NK-92 treated with Interleukin-12 subunit alpha and Interleukin-12 subunit beta, amount 100 ng/mL, for 24 hours (cell line): ENCODE measurements at regions not wholly inside any gene's neighbourhood (a gene's known extent, or its start where the extent isn't known, plus 50 kb on each side); places are given as distances from the start of the nearest gene placed in this dataset.

Source experiments
- DNase-seq: peaks from one replicate; lab custom pipeline; 2025; lab: John Stamatoyannopoulos, UW

DNA sequence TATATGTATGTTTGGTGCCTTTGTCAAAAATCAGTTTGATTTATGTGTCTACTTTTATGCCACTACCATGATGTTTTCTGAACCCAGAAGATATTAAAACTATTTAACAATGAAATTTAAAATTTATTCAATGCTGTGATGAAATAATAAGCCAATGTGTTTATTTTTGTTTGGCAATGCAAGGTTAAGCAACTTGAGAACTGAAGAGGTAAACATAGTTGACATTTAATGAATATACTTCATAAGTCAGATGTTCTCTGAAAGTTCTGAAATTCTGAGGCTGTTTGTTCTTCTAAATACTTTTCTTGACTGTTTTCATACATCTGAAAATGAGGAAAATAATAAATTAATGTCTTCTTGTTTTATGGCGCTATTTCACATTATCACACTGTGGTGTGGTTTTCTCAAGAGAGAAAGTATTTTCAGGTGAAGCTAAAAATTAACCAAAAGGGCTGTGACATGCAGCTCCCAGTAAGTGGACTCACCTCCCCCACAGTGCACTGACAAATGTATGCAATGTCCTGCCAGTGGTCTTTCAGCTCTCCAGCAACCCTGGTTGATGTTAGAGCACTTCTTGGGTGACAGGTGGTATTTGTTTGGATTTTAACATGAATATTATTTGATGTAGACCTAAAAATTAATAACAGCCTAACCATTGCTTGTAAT lies 863.6 kb upstream of the SALL3 start:
- no peak for DNase-seq

DNA sequence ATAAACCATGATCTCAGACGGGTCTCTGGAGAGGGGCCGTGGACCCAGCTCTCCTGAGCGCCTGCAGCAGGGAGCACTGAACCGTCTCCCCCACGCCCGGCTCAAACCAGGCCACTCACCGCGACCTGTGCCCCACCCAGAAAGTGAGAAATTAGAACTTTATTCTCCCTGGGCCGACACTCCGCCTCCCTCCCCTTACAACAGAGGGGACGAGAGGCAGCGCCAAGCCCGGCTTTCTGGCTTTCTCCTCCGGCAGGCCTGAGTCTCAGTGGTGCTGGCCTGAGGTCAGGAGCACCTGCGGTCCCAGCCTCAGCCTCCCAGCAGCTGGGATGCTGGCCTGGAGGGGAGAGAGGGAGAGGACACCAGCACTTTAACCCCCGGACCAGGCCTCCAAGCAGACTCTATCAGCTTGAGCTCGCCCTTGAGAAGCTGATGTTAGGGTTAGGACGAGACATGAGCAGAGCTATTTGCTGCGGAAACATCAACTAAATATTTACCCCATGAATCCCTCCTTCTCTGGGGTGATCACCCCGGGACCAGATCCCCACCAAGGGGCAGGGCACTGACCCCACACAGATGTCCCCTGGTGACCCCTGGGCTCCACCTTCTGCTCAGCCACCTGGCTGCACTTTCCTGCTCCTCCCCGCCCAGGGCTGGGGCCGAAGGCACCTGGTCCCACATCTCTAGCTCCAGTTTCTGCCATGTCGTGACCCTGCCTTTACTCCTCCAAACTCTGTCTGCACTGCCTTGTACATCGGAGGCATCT lies 856.3 kb upstream of the SALL3 start:
- DNase-seq, result no peak

DNA sequence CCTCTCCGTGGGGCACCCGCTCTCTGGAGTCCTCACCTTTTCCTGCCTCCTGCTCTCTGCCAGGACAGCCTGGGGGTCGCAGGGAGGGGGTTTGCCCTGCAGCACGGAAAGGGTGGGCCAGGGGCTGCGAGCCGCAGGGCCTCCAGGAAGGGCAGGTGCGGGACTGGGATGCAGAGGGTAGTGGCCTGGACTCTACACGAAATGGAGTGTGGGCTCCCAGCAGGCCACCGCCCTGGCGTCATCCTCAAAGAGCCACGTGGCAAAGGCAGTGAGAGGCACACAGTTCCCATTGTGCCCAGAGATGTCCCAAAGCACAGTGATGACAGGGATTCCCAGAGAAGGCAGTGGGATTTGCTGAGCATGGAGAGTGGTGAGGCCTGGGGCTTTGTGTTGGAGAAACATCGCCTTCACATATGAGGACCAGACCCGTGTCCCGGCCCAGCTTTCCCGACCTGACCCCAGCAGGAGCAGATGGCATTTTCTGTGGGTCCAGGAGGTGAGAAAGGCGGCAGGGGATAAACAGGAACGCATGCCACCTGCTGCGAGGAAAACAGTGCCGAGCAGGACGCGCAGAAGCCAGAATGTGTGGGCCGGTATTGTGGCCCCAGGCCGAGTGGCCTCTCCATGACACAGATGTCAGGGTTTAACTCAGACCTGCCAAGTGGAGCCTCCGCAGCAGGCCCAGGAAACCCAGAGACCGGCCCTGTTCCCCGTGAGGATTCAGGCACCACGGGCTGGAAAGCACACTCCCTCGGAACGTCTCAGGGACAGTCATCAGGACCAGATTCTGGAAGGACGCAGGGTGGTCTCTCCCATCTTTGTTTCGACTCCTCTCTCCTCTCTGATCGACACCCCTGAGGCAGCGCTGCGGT lies 855.5 kb upstream of the SALL3 start:
- no peak for DNase-seq

DNA sequence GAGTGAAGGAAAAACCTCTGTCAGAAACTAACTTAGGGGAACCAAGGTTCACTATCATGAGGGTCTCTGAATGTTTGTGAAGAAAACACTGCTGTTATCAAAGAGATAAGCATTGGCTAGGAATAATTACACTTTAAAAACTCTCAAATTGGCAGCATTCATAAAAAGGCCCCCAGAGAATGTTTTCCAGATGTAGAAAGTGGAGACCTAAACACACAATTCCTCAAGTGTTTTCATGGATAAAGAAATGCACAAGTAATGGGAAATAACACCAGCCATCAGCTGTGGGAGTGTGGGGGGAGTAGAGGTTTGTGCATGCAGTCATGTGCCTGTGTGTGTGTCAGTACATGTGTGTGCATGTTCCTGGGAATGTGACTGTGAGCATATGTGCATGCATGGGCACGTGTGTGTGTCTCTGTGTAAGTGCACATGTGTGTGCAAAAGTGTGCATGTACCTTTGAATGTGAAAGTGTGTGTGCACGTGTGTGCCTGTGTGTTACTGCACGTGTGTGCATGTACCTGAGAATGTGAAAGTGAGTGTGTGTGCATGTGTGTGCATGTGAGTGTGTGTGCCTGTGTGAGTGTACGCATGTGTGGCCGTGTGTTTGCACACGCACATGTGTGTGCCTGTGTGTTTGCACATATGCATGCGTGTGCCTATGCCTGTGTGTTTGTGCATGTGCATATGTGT lies 854.3 kb upstream of the SALL3 start:
- DNase-seq, result no peak

DNA sequence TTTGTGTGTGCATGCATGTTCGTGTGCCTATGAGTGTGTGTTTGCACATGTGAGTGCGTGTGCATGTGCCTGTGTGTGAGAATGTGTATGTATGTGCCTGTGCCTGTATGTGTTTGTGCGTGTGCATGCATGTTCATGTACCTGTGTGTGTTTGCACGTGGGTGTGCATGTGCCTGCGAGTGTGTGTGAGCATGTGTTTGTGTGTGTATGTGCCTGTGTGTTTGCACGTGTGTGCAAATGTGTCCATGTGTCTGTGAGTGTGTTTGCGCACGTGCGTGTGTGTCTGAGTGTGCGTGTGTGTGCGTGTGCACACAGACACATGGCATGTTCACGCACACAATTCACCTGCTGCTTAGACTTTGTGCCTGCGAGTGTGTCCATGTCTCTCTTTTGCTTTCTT lies 853.5 kb upstream of the SALL3 start:
- no peak for DNase-seq

DNA sequence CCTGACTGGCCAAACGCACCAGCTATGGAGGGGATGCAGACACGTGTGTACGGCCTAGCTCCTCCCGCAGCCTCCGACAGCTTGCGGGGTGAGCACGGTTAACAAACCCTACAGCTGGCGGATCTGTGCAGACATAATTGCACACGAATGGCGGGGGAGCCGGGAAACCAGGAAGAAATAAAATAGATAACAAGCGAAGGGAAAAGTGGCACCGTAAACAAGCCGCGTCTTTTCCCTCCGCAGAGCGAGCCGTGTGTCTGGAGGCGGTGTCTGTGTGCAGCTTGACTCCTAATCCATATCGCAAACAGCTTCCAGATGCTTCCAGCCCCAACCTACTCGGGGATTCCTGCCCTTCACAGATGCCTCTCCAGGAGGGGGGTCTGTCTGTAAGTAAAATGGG lies 853.1 kb upstream of the SALL3 start:
- no peak for DNase-seq

DNA sequence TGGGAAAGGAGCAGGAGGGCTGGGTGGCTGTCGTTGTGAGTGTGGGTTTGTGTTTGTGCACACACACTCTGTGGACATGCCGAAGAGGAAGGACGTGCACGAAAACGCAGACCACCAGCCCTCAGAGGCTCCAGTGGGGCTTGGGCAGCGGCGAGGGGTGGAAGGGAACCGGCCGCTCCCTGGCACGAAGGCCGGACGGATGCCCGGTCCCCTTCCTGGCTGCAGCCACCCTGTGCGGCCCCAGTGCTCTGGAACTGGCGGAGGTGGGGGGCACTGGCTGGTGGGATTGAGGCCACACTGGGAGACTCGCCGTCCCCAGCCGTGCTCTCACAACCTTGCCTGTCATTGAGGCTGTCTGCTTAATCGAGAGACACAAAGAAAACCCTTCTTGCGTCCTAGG lies 852.6 kb upstream of the SALL3 start:
- DNase-seq, result no peak

DNA sequence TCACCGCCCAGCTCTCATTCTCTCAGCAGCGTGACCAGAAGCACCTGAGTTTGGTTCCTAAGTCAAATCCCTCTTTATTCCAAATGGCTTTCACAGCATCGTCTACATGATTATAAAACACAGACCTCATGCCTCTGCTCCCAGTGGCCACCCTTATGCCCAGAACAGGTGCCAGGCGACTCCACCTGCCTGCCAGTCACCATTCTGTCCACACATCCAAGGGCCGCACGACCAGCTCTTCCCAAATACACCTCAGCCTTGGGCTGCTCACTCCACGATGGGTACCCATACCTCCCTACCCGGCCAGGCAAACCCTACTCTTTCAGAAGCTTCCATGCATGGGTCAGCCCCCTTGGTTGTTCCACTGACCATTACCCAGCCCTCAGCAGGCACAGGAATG lies 851.6 kb upstream of the SALL3 start:
- DNase-seq, result no peak

DNA sequence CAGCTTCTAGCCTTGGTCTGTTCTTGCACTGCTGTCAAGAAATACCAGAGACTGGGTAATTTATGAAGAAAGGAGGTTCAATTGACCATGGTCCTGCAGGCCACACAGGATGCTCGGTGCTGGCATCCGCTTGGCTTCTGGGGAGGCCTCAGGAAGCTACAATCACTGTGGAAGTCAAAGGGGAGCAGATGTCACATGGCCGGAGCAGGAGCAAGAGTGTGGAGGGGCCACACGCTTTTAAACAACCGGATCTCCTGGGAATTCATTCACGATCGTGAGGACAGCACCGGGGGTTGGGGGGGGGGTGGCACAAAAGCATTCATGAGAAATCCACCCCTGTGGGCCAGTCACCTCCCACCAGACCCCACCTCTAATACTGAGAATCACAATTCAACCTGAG lies 850.4 kb upstream of the SALL3 start:
- no peak for DNase-seq

DNA sequence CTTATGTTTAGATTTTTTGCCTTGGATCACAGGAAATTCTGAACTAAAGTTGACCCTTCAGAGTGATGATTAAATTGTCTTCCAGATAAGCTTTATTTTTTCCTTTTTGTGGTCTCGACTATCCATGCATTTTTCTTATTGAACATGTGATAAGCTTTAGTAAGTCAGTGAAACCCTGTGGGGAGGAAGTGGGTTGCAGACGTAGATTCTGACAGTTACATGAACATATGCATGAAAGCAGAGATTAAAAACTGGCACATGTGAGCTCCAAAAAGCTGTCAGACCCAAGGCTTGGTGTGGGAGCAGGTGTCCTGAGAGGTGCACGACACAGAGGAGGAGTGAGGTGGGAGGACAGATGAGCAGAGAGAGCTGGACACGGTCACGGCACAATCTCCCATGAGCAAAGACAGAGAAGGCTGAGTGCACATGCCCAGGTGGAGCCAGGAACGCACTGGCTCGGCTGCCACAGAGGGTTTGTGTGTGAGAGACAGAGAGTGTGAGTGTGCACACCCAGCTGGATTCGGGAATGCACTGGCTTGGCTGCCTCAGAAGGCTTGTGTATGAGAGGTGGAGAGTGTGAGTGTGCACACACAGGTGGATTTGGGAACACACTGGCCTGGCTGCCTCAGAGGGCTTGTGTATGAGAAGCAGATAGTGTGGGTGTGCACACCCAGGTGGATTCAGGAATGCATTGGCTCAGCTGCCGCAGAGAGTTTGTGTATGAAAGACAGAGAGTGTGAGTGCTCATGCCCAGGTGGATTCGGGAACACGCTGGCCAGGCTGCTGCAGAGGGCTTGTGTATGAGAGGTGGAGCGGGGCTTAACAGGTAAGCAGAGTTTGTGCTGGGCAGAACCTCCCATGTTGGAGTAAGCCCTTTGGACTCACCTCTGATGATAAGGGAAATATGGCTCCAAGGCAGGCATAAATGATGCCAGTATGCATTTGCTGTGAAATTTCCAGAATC lies 849.1 kb upstream of the SALL3 start:
- DNase-seq, result no peak

DNA sequence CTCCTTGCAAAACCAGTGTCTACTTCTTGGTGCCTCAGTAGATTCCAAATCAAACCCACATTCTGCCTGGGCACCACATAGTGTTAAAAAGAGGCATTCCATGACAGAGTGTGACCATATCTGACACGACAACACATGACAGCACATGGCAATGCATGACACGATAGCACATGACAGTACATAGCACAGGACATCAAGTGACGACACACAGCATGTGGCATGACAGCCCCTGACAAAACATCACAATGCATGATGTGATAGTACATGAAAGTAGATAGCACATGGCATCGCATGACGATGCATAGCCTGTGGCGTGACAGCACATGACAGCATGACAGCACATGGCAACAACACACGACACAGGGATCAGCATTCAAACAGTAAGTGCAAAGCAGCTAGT lies 845.9 kb upstream of the SALL3 start:
- no peak for DNase-seq

DNA sequence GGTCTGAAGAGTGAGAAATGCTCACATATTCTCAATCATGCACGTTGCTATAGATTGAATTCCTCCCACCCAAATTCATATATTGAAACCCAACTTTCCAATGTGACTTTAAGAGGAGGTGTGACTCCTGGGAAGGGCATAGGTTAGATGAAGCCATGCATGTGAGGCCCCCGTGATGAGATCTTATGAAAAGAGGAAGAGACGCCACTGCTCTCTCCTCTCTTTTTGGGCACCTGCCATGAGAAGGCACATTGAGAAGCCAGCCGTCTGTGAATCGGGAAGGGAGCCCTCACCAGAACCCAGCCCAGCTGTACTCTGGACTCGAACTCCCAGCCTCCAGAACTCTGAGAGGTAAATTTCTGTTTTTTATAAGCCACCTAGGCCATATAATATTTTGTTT lies 842.6 kb upstream of the SALL3 start:
- DNase-seq, result no peak

DNA sequence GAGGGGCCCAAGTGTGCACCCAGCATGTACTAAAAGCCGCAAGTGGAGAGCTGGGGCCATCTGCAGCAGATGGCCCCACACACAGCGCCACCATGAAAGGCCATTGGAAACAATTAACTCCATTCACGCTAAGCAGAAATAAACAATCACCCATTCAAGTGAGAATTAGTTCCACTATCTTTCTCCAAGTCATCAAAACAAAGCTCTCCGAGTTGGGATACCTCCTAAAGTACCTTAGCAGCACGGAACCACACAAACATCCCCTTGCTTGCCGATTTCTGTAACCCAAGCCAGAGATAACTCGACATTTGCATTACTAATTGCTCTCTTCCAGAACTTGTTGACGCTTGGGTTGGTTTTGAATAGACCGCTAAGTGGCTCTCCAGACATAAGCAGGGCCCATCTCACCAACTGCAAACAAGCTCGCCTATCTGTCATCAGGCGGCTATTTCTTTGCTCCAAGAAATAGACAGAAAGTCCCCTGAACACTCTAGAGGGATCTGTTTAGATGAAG lies 840.6 kb upstream of the SALL3 start:
- DNase-seq, result no peak

DNA sequence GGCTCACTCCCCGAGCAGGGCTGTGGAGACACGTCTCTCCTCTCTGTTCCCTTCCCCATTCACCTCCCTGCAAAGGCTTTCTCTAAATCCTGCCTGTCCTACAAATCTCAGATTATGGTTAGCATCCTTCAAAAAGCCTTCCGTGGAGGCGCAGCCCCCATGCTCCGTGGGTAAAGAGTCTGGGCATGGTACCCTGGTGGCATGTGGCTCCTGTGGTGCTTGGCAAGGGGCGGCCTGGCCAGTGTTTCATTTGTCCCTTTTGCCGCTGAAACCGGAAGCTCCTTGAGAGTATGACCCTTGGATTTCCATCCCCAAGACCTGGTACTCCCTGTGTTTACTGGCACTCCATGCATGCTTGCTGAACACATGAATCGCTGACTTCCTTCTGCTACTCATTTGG lies 839.3 kb upstream of the SALL3 start:
- DNase-seq, result no peak

DNA sequence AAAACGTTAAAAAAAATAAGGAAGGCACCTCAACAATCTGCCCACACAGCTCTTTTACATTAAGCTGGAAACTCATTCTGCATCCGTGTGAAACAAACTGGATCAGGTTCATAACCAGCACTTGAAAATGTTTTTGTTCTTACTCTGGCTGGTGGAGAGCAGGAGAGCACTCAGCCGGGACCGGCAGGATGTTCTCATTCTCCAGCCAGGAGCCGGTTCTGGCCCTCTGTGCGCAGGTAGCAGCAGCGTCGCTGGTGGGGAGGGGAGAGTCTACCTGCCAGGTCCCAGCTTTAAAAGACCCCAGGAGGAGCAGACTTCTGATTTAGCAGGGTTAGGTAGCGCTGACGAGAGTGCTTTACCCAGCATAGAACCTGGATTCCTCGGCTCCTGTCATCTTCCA lies 834.9 kb upstream of the SALL3 start:
- DNase-seq, result no peak

DNA sequence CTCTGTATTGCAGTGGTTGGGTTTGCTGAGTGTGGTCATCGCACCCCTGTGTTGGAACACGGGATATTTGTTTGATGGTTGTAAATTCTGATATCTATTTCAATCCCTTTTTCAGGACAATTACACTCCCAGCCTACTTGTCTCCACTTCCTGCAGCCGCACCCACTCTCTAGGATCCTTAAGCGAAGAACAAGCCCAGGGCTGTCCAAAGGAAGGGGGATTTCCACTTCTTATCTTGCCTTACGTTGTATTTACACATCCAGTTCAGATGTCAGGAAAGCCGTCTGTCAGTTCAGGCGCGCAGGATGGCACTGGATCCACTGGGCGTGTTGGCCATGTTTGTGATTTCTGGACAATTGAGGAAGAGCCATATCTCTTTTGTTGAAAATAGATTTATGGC lies 834.5 kb upstream of the SALL3 start:
- DNase-seq, result no peak

DNA sequence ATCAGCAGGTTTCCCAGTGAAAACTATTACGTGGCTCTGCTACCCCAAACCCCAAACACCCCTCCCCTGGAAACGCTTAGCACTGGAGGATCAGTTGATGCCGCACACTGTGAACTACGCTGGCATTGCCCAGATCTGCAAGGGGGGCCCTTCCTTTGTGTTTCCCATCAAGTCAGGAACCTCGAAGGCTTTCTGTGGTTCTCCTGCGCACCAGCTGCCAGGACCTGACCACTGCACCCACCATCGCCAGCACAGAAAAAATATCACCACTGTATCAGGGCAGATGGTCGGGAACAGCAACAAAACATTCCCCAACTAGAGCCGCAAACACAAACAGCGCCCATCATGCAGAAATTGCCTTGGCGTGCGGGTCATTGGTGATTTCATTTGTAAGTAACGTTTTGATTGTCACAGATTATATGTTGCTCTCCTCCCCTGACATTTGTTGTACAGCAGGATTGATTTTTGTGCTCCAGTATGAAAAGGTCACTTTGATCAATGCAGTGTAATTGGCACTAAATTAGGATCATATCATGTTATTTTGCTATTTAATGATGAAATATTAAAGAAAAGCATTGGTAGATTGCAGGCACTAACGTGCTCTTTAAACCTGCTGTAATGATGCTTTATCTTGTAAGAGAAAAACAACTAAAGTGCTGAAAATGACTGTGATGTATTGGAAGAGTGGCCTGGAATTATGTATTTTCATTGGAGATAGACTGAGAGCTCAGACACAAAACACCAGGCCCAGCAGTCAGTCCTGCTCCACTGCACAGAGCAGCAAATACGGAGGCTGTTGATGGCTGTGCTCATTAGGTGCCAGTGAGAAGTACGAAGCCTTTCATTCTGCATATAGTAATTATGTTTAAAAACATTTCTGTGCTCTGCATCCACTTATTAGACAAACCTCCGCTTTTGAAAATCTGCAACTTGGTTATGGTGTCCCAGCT lies 833.2 kb upstream of the SALL3 start:
- DNase-seq, result no peak

DNA sequence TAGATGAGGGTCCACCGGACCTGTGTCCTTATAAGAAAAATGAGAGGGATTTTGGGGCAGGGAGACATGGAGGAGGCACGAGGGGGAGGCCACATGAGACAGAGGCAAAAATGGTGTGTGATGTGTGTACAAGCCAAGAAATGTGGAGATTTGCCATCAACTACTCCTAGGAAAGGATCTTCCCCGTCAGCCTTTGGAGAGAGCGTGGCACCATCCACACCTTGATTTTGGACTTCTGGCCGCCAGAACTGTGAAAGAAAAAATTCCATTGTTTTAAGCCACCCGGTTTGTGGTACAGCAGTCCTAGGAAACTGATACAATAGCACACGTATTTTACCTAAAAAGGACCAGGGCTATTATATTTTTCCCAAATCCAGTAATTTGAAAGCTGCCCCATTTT lies 829.0 kb upstream of the SALL3 start:
- DNase-seq, result no peak

DNA sequence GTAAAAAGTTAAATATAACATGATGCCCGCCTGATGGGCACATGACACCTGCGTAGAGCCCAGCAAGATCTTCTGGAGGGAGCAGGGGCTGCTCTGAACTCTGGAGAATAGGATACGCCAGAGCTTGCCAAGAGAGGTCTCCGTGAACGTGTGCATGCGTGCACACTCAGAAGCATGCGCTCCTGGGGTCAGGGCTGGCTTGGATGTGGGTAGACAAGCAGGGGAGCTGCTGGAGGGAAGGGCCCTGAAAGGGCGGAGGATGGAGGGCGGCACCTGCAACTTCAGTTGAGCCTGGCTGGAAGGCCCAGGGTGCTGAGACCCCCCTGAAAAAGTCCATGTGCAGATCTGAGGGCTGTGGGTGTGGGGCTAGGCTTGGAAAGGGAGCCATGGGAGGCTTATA lies 828.4 kb upstream of the SALL3 start:
- no peak for DNase-seq
